CD4-positive, CD25-positive, alpha-beta regulatory T cell (primary cell): ENCODE measurements at regions not wholly inside any gene's neighbourhood (a gene's known extent, or its start where the extent isn't known, plus 50 kb on each side); places are given as distances from the start of the nearest gene placed in this dataset.

Experiments
- ATAC-seq, 2 donors: fragments of 150-1000 bp; cut with Tn5 transposase; one replicate each; pipeline ENCODE4 v1.10.0; 2021; ENCODE audit warnings: low read depth in 2 of 2, moderate number of reproducible peaks in 2 of 2, moderate library complexity in 1 of 2
- DNase-seq, 3 donors: peaks; one replicate each; pipeline versions ENCODE4 v3.0.0 to v3.0.0-alpha.2; 2012 to 2022; ENCODE audit warnings: mixed read lengths in 1 of 3
- H3K27ac ChIP-seq: one replicate; pipeline ENCODE4 v1.7.0; 2013; ENCODE audit warnings: mild to moderate bottlenecking, low read length; ENCODE audit not compliant: insufficient read depth, poor library complexity, severe bottlenecking
- H3K27me3 ChIP-seq: one replicate; pipeline ENCODE4 v1.7.0; 2013; ENCODE audit warnings: low read length; ENCODE audit not compliant: control insufficient read depth, insufficient read depth
- H3K36me3 ChIP-seq: one replicate; pipeline ENCODE4 v1.7.0; 2013; ENCODE audit warnings: mild to moderate bottlenecking, low read length, moderate library complexity; ENCODE audit not compliant: control insufficient read depth, insufficient read depth
- H3K4me1 ChIP-seq: 2 replicates; pipeline ENCODE4 v1.7.0; 2013; ENCODE audit warnings: mild to moderate bottlenecking, low read length; ENCODE audit not compliant: insufficient read depth, control insufficient read depth, poor library complexity, severe bottlenecking
- H3K4me3 ChIP-seq: one replicate; pipeline ENCODE4 v1.7.0; 2013; ENCODE audit warnings: low read depth, mild to moderate bottlenecking, low read length, moderate library complexity
- H3K9me3 ChIP-seq, 2 experiments: 1 replicate in 1 of 2; 2 replicates in 1 of 2; pipeline ENCODE4 v1.7.0; 2013; ENCODE audit warnings: low read length in 2 of 2, mild to moderate bottlenecking in 1 of 2, moderate library complexity in 1 of 2; ENCODE audit not compliant: control insufficient read depth in 2 of 2
- H3K27ac Mint-ChIP-seq, 3 donors: one replicate each; pipeline ENCODE4 v1.8.0; 2020 to 2022; ENCODE audit warnings: mild to moderate bottlenecking in 3 of 3, mixed read lengths in 3 of 3, moderate library complexity in 2 of 3
- H3K27me3 Mint-ChIP-seq: one replicate; pipeline ENCODE4 v1.8.0; 2022; ENCODE audit warnings: mild to moderate bottlenecking, mixed read lengths
- H3K36me3 Mint-ChIP-seq: one replicate; pipeline ENCODE4 v1.8.0; 2020; ENCODE audit warnings: mixed read lengths
- H3K4me1 Mint-ChIP-seq, 4 donors: one replicate each; pipeline ENCODE4 v1.8.0; 2020 to 2022; ENCODE audit warnings: mixed read lengths in 4 of 4, mild to moderate bottlenecking in 1 of 4
- H3K4me3 Mint-ChIP-seq, 4 donors: one replicate each; pipeline ENCODE4 v1.8.0; 2020 to 2022; ENCODE audit warnings: mild to moderate bottlenecking in 4 of 4, mixed read lengths in 4 of 4, moderate library complexity in 3 of 4
- H3K9me3 Mint-ChIP-seq, 7 donors: one replicate each; pipeline ENCODE4 v1.8.0; 2020 to 2022; ENCODE audit warnings: mixed read lengths in 7 of 7, mild to moderate bottlenecking in 3 of 7, moderate library complexity in 2 of 7

DNA sequence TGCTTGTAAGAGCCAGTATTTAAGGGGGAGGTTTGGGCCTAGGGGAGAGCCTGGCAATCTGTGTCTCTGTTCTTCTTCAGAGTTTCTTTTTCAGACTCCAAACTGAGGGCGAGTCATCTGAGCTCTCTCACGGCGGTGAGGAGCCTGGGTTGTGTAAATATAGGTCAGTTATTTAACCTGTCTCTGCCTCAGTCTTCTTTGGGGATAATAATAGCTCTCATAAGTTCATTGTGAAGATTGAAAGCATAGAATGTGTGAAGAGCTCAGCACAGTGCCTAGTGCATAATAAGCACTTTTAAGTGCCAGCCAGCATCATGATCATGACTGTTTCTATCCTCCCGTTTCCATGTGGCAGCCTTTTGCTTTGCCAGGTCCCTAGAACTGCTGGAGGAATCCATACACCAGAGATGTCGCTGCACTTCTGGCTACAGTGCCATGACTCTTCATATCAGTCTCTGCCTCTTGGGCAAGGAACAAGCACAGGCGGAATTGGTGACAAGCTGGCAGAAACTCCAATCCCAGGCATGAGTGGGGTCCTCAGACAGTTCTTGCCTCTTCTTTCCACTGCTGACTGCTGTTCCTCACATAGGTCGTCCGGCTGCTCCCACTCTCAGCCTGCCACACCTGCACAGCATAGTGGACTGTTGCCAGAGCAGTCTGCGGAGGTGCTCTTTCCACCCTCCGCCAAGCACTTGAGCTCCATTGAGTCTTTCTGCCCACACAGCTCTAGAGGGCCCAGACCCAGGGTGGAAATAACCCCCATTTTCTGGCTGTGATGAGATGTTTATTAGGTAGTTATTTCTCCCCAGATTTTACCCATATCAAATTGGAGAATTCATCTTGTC lies 103.7 kb upstream of the MAML3 start:
- H3K36me3 Mint-ChIP-seq, result no peaks in the 10 kb centered on the region
- H3K27me3 Mint-ChIP-seq, result peaks cover 17% of the 10 kb centered on the region
- ATAC-seq, result no peak
- Histone ChIP-seq H3K9me3 (no peaks in the 10 kb centered on the region), H3K27me3 (peaks cover 18% of the 10 kb centered on the region), H3K36me3 (no peaks in the 10 kb centered on the region), H3K4me1 (peaks cover 2% of the 10 kb centered on the region), H3K4me3 (no peak overlapping the region), H3K27ac (no peak overlapping the region)
- peaks cover 0 to 6% (median 0%) of the 10 kb centered on the region in 4 donors for H3K4me1 Mint-ChIP-seq
- no peak for DNase-seq
- peaks cover 0 to 1% (median 0%) of the 10 kb centered on the region in 7 donors for H3K9me3 Mint-ChIP-seq
- H3K4me3 Mint-ChIP-seq, result no peak overlapping the region
- no peak overlapping the region for H3K27ac Mint-ChIP-seq

DNA sequence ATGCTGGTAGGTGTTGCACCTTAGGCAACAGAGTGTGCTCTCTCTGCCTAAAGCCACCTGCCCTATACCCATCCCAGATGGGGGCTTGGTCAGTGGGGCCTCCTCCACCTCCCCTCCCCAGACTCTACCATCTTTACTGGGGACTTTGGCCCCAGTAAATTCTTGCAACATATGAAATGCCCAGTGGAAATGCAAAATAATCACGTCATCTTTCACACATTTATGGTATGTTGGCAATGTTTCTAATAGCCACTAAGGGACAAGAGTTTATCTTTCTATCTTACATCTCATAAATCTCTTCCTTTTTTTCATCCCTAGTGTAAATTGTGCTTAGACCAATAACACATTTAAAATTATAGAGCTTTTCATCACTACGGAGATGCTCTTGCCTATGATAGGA lies 103.0 kb upstream of the MAML3 start:
- H3K27ac Mint-ChIP-seq, result no peak overlapping the region
- peaks cover 18% of the 10 kb centered on the region for H3K27me3 ChIP-seq
- peaks cover 0 to 1% (median 0%) of the 10 kb centered on the region in 7 donors for H3K9me3 Mint-ChIP-seq
- no peak overlapping the region for H3K27ac ChIP-seq
- H3K36me3 ChIP-seq, result no peaks in the 10 kb centered on the region
- no peak for DNase-seq
- peaks cover 0 to 9% (median 0%) of the 10 kb centered on the region in 4 donors for H3K4me1 Mint-ChIP-seq
- peaks cover 7% of the 10 kb centered on the region for H3K4me1 ChIP-seq
- no peaks in the 10 kb centered on the region for H3K36me3 Mint-ChIP-seq
- no peaks in the 10 kb centered on the region for H3K9me3 ChIP-seq
- peak overlapping the region in 1 of 4 donors; percentile 29 for H3K4me3 Mint-ChIP-seq
- H3K4me3 ChIP-seq, result no peak overlapping the region
- peaks cover 23% of the 10 kb centered on the region for H3K27me3 Mint-ChIP-seq
- no peak for ATAC-seq

DNA sequence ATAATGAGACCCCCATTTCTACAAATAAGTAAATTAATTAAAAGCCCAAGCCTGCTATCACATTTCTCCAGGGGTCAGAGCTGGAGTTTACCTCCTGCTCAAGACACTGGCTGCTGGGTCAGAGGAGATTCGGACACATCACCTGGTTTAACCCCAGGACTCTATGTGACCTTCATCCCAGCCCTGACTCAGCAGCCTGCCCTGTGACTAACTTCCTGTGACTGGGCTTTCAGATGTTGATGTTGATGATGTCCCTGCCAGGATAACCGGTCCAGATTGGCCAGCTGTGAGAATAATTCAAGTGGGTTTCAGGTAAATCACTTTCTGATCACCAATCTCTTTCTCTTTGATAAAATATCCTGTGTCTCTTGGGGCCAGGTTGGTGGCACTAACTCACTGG lies 102.4 kb upstream of the MAML3 start:
- Histone ChIP-seq H3K9me3 (no peaks in the 10 kb centered on the region), H3K4me3 (no peak overlapping the region), H3K4me1 (peaks cover 7% of the 10 kb centered on the region), H3K36me3 (no peaks in the 10 kb centered on the region), H3K27me3 (peaks cover 17% of the 10 kb centered on the region), H3K27ac (no peak overlapping the region)
- ATAC-seq, result no peak
- H3K9me3 Mint-ChIP-seq, result peaks cover 0 to 1% (median 0%) of the 10 kb centered on the region in 7 donors
- no peak overlapping the region for H3K4me3 Mint-ChIP-seq
- no peak overlapping the region for H3K27ac Mint-ChIP-seq
- H3K4me1 Mint-ChIP-seq, result peaks cover 0 to 10% (median 0%) of the 10 kb centered on the region in 4 donors
- peaks cover 29% of the 10 kb centered on the region for H3K27me3 Mint-ChIP-seq
- H3K36me3 Mint-ChIP-seq, result no peaks in the 10 kb centered on the region
- no peak for DNase-seq

DNA sequence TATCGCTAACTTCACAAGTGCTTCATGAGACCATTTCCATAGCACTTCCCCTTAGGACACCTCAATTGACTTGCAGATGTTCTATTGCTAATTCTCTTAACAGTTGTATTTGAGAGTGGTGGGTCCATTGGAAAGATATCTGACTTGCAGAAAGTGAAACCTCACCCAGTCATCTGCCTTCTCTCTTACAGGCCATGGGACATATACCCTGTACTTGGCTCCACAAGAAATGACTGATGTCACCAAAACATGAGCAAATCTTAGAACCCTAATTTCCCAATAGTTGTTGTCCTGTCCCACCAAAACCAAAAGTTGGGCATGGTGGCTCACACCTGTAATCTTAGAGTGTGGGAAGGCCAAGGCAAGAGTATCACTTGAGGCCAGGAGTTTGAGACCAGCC lies 101.9 kb upstream of the MAML3 start:
- no peak overlapping the region for H3K4me3 ChIP-seq
- no peak overlapping the region for H3K27ac ChIP-seq
- H3K27me3 Mint-ChIP-seq, result peaks cover 33% of the 10 kb centered on the region
- H3K4me1 ChIP-seq, result peaks cover 7% of the 10 kb centered on the region
- peaks cover 0 to 10% (median 0%) of the 10 kb centered on the region in 4 donors for H3K4me1 Mint-ChIP-seq
- H3K4me3 Mint-ChIP-seq, result no peak overlapping the region
- H3K27ac Mint-ChIP-seq, result no peak overlapping the region
- no peaks in the 10 kb centered on the region for H3K36me3 ChIP-seq
- DNase-seq (no peak), ATAC-seq (no peak)
- H3K36me3 Mint-ChIP-seq, result no peaks in the 10 kb centered on the region
- peaks cover 15% of the 10 kb centered on the region for H3K27me3 ChIP-seq
- peaks cover 0 to 1% (median 0%) of the 10 kb centered on the region in 7 donors for H3K9me3 Mint-ChIP-seq
- H3K9me3 ChIP-seq, result no peaks in the 10 kb centered on the region

DNA sequence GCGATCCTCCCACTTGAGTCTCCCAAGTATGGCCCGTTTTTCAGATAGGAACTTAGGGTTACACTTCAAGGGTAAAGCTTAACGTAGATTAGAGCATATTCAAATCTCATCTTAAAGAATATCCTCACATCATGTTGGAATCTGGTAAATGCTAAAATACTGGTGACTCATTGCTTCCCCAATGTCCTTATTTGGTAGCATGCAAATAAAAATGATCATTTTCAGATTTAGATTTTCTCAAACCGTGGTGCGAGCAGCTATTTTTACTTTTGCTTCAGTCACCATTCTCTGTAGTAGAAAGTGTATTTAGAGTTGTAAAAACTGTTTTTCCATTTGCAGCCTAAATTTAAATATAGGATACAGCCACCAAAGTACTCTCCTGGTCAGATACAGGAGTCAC lies 101.5 kb upstream of the MAML3 start:
- no peak overlapping the region for H3K4me3 ChIP-seq
- H3K27me3 ChIP-seq, result peaks cover 15% of the 10 kb centered on the region
- H3K4me3 Mint-ChIP-seq, result no peak overlapping the region
- no peak overlapping the region for H3K27ac ChIP-seq
- H3K27me3 Mint-ChIP-seq, result peaks cover 34% of the 10 kb centered on the region
- no peak overlapping the region for H3K27ac Mint-ChIP-seq
- H3K9me3 ChIP-seq, result no peaks in the 10 kb centered on the region
- peaks cover 0 to 10% (median 0%) of the 10 kb centered on the region in 4 donors for H3K4me1 Mint-ChIP-seq
- H3K4me1 ChIP-seq, result peaks cover 7% of the 10 kb centered on the region
- H3K36me3 ChIP-seq, result no peaks in the 10 kb centered on the region
- ATAC-seq (no peak), DNase-seq (no peak)
- peaks cover 0 to 1% (median 0%) of the 10 kb centered on the region in 7 donors for H3K9me3 Mint-ChIP-seq
- no peaks in the 10 kb centered on the region for H3K36me3 Mint-ChIP-seq

DNA sequence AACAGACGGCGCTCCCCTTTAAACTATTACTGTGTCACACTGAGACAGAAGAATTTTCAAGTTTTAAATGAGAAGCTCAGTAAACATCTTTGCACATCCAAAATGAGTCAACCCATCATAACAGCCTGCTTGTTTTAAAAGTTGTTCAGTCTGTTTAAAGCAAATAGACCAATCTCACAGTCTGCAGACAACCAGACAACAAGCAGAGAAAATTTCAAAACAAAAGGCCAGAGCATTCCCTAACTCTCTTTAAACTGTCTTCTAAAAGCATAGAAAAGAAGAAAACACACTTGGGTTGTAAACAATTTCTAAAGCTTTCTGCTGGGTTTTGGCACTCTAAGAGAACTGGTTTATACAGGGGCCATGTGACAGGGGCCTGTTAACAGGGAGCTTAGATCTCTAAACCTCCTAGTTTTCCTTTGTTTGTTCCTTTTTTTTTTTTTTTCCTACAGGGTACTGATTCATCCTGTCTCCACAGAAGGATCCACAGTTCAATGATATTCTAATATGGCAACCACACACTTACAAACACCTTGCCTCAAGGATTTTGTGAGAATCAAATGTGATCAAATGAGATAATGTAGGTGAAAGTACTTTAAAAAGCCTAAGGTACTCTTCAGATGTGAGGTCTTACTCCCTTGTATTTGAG lies 100.8 kb upstream of the MAML3 start:
- Histone ChIP-seq H3K9me3 (no peaks in the 10 kb centered on the region), H3K27me3 (peaks cover 15% of the 10 kb centered on the region), H3K4me3 (no peak overlapping the region), H3K4me1 (peaks cover 7% of the 10 kb centered on the region), H3K36me3 (no peaks in the 10 kb centered on the region), H3K27ac (no peak overlapping the region)
- H3K9me3 Mint-ChIP-seq, result peaks cover 0 to under 1% (median 0%) of the 10 kb centered on the region in 7 donors
- H3K36me3 Mint-ChIP-seq, result no peaks in the 10 kb centered on the region
- H3K27me3 Mint-ChIP-seq, result peaks cover 34% of the 10 kb centered on the region
- DNase-seq (no peak), ATAC-seq (no peak)
- H3K4me1 Mint-ChIP-seq, result peaks cover 0 to 10% (median 0%) of the 10 kb centered on the region in 4 donors
- H3K4me3 Mint-ChIP-seq, result no peak overlapping the region
- no peak overlapping the region for H3K27ac Mint-ChIP-seq

DNA sequence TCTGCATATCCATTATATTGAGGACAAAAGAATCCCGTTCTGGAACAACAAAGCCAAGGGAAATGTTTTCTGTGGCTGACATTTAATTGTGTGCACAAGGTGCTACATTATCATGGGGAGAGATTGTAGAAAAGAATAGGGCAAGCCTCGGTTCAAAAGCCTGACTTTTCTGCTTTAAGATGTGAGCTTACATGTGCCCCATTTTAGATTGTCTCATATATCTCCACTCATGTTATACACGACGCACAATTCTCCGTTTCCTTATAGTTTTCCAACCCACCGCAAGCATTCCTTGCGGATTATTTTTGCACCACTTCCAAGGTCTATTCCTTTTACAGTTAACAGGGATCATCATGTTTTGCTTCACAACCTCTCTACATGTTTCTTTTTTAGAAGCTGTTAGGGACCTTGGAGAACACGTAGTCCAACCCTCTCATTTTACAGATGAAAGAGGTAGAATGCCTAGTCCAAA lies 99.6 kb upstream of the MAML3 start:
- H3K27me3 Mint-ChIP-seq, result peaks cover 37% of the 10 kb centered on the region
- H3K27ac Mint-ChIP-seq, result peak overlapping the region in 1 of 3 donors; percentile 27
- no peaks in the 10 kb centered on the region for H3K36me3 Mint-ChIP-seq
- peaks cover 7% of the 10 kb centered on the region for H3K4me1 ChIP-seq
- H3K27me3 ChIP-seq, result peaks cover 18% of the 10 kb centered on the region
- H3K4me3 Mint-ChIP-seq, result peak overlapping the region; percentile 16 to 84 (median 80)
- H3K9me3 ChIP-seq, result no peaks in the 10 kb centered on the region
- H3K27ac ChIP-seq, result no peak overlapping the region
- H3K9me3 Mint-ChIP-seq, result no peaks in the 10 kb centered on the region
- H3K36me3 ChIP-seq, result no peaks in the 10 kb centered on the region
- ATAC-seq, result no peak
- H3K4me1 Mint-ChIP-seq, result peaks cover 0 to 10% (median 0%) of the 10 kb centered on the region in 4 donors
- DNase-seq, result no peak
- no peak overlapping the region for H3K4me3 ChIP-seq
